Stimulated activated naive CD4-positive, alpha-beta T cell treated with Interleukin-2 at 50 U/mL for 16 hours (primary cell): ENCODE measurements at regions not wholly inside any gene's neighbourhood (a gene's known extent, or its start where the extent isn't known, plus 50 kb on each side); places are given as distances from the start of the nearest gene placed in this dataset.

Experiments
- DNase-seq: peaks from one replicate; lab custom pipeline; 2025; lab: John Stamatoyannopoulos, UW

DNA sequence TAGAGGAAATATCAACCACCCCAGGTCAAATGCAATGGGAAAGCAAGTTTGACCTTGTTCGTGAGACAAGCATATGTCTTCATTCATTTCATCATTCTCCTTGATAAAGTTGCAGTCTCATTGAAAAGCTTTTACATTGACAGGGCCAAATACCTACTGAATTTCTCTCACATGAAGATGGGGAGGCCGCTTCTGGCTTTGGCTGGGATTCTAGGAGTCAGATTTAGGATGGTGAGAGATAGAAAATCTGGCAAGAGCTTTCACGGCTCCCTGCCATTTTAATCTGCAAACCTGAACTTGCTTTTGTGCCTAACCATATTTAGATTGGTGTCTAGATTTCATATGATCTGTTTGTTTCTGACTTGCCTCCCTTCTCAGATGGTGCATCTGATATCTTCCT is 88.0 kb downstream of the TMEM100 start:
- no peak for DNase-seq

DNA sequence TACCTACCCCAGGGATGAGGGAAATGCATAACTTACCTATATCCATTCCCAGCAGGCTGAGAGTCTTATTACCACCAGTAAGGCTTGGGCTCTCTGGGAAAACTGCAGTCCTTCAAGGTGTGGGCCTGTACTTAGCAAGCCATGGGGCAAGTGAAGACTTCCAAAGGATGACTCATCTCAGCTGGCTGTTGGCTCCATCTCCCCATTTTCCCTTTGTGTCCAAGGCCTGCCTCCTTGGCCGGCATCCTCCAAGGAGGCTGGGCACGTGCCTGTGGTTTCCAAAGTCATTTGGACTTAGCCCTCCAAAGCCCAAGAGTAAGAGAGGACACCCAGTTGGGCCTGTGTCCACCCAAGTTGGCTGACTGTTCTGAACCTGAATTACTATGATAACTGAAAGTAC is 89.8 kb downstream of the TMEM100 start:
- no peak for DNase-seq

DNA sequence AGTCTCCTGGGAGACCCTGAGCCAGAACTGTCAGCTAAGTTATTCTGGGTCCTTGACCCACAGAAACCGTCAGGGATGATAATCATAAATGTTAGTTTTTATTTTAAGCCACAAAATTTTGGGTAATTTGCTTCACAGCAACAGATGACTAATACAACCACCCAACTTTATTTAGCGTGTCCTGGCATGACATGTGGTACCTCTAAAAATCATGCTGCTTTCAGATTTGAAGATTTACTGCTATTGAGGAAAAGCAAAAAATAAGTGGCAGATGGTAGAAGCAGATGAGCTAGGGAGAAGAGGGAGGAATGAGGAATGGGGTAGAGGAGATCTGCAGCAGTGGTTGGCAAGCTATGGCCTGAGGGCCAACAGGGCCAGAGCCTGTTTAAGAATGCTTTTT is 90.4 kb downstream of the TMEM100 start:
- no peak for DNase-seq

DNA sequence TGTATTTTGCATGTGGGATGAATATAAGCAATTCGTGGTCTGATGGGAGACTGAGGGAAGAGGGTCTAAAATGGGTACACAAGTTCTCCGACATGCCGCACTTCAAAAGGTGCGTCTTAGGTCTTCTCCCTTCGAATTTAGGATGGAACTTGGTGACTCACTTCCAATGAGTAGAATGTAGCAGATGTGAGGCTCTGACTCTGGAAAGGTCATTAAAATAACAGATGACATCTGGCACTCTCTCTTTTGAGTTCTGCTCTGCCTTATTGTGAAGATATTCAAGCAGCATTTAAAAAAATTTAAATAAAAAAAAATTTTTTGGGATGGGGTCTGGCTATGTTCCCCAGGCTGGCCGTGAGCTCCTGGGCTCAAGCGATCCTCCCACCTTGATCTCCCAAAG is 92.7 kb downstream of the TMEM100 start:
- no peak for DNase-seq

DNA sequence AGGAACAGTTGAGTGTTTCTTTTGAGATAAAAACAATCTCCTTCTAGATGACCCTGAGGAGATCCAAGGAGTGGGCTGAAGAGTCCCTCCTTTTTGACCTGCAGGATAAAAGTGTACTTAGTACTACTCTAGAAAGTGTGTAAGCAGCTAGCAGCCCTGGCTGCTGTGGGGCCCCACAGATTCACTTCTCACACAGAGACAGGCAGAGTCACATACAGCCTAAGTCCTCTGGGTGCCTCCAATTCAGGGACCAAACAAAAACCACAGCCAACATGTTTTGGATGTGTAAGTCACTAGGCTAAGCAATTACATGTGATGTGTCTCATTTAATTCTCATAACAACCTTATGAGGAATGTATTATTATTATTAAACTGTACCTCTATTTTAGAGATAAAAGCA is 97.1 kb downstream of the TMEM100 start:
- no peak for DNase-seq

DNA sequence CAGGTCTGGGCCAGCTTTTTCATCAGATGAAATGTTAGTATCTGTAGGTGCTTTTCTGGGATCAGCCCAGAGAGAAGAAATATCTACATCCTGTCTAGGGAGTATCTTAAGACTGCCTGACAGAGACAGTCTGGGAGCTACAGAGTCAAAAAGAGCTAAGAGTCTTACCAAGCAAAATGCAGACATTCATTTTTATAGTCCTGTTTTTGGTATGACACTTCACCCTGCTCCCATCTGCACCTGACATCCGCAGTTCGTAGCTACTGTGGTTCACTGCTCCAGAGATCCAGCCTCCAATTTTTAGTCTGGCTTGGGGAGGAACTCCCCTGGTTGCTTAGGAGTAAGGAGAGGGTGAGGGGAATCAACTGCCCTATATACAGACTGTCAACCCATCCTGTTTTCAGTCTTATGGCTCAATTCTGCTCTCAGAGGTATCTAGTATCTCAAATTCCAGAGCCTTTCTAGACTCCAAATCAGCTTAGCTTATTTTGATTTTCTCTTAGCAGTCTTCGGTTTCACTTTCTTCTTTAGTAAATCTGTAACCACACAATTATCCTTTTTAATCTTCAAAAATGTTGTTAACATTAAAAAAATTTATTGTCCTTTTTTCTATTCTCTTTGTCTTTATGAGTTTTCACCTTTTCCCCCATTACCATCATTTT is 97.8 kb downstream of the TMEM100 start:
- DNase-seq = no peak

DNA sequence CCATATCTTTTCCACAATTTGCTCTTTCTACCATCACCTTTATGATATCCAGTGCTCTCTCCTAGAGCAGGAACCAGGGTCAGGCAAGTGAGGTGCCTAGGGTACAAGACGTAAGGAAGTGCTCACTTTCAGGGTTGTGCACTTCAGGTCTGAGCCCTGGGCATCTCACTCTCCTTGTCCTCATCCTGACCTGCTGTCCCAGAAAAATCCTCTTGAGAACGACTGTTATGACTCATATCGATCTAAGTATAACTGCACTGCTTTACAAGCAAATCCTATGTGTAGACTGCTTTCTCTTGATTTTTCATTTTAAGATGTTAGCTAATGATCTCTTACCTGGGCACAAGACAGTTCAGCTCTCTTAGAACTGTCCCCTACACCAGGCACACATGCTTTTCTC is 100.1 kb downstream of the TMEM100 start:
- DNase-seq = no peak

DNA sequence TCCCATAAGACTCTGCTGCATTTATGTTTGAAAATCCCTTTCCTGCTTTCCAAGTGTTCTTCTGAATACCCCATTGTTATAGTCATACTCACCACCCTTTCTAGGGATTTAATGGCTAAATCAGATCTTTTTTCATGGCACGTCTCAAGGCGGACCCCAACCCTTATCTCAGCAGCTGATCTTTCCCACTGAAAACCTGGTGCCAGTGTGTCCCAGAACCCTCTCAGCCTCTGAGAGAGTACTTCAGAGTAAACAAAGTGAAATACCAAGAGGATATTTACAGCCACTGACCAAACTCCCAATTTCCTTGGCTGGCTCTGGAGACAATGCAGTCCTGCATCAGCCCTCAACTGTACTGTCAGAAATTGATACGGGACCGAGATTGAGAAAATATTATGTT is 101.7 kb downstream of the TMEM100 start:
- no peak for DNase-seq

DNA sequence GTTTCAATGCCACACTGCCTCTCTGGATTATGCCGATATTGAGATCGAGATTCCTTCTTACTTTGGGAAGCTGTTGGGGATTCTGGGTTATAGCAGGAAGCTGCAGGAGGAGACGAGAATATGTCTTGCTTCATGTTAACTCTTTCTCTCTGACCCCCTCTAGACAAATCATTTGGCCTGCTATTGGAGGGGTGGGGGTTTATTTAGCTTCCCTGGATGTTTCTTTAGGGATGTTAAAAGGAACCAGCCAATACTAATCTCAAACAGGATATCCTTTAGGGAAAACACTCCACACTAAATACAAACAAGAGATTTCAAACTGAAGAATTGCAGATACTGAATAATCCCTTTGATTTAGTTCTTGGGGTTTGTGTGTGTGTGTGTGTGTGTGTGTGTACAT is 102.6 kb downstream of the TMEM100 start:
- DNase-seq = no peak

DNA sequence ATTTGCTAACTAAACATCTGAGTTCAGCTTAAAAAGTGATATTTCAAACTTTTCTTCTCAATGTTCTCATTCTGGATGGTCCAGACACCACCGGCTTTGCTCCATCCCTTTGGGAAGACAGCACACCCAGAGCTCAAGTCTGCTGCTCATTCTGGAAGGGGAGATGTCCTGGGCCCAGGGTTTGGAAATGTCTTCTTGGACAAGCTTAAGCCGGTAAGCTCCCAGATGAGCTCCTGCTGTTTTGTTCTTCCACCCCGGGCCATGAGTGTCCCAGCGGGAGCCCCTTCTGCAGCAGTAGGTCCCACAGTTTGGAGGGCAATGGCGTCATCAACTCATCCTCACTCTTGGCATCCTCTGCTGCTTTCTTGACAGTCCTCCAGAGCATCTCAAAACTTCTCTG is 105.2 kb downstream of the TMEM100 start:
- DNase-seq = no peak

DNA sequence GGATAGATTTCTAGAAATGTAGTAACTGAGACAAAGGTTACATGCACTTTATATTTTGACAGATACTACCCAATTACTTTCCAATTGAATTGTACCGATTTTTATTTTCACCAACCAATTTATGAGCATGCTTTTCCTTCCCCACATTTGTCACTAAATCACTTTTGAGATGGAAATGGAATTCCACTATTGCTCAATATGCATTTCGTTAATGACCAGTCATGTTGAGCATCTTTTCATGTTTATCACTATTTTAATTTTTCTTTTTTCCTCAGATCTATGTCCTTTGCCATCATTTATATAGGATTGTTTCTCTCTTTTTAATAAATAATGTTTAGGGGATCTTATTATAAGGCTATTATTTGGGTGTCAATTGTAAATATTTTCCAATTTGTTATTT is 102.8 kb upstream of the SMIM36 start:
- DNase-seq = no peak

DNA sequence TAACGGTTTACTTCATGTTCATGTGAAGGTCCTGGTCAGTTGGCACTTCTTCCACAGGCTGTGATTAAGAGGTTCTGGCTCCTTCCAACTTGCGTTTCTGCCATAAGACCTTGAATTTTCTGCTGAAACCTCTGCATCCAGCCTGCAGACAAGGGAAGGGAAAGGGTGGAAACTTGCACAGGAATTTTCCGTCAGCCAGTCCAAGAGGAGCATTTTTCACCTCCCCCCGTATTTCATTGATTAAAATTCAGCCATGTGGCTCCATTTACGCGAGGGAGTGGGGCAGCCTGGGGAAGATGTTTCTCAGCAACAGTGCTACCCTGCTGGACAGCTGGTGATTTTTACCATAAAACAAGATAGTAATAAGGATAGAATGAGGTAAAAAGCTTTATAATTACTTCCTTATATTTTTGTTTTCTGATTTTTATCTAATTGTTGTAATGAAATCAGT is 101.5 kb upstream of the SMIM36 start:
- DNase-seq = no peak

DNA sequence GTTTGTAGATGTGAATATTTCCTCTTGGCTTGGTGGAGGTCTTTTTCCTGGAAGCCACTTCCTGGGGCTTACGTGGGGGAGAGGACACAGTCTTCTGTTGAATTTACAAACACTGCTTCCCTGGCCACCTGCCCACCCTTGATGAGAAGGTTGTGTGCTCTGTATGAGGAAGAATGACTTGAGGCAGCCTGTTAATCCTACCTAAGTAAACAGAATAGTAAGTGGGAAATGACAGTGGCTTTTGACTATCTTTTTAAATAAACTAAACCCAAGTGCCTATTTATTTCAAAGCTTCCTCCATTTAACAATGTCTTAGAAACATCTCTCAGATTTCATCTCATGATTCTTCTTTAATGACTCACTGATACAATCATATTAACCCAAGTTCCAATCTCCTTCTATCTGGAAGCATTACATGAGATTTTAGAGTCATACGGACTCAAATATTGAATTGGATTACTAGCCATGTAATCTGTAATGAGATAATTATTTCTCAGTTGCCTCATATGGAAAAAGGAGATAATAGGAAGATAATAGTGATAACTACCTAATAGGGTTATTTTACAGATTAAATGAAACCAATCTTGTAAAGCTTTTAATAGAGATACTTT is 96.6 kb upstream of the SMIM36 start:
- no peak for DNase-seq

DNA sequence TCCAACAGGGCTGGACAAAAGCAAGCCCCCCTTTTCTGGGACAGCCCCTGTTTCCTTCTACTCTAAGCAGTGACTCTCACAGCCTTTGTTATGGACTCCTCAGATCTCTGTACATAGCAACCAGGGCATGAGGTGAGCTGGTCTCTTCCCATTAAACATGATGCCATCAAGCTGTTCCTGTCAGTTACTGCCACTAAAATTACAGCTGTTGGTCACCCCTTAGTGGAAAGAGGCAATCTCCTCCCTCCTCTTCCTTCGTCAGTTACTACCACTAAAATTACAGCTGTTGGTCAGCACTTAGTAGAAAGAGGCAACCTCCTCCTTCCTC is 95.2 kb upstream of the SMIM36 start:
- no peak for DNase-seq

DNA sequence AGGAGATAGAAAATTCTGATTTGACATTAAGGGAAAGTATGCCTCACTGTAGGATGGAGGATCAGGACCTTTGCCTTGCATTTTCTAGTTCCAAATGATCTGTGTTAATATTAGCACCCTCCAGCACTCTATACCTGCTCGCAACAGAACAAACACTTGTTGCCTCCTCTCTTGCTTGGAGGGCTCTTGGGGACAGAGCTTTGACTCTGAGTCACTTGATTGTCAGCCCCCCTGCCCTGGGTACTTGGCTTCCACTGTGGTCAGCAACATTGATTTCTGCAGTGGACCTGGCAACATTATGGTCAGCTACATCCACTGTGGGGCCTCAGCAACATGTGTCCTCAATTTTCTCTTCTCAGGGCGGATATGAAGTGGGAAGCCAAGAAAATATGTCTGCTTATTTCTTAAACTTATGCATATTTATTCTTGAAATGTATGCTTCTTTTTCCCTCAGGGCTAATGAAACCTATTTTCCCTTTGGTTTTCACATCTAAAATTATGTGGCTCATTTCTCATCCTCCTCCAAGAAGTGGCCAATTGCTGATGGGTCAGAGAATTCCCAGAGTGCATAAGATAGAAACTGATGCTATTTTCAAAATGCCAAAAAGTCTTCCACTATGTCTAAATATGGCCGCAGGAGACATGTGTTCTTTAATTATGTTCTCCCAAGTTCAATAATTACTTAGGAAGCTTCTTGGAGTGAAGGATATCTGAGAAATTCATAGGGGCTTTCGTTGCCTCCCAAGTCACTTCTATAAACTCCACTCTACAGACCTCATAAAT is 94.6 kb upstream of the SMIM36 start:
- DNase-seq = no peak

DNA sequence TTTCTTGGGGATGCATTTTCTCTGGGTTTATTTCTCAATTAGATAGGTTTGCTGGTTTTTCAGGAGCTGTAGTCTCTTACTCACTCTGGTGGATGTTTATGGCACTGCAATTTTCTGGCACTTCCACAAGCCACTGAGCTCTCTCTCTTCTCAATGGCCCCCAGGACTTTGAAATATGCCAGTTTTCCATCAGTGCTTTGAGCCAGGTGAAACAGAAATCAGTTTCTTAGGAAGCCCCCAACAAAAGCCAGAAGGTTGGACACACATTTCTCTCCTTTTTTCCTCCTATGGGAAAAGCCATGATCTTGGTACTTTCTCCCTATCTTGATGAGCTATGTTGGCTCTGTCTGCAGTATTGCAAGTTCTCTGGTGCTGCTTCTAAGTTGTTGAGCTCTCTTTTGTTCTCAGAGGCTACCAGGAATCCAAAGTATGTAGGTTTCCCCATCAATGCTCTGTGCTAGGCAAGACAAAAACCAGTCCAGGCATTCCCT is 90.7 kb upstream of the SMIM36 start:
- DNase-seq = no peak

DNA sequence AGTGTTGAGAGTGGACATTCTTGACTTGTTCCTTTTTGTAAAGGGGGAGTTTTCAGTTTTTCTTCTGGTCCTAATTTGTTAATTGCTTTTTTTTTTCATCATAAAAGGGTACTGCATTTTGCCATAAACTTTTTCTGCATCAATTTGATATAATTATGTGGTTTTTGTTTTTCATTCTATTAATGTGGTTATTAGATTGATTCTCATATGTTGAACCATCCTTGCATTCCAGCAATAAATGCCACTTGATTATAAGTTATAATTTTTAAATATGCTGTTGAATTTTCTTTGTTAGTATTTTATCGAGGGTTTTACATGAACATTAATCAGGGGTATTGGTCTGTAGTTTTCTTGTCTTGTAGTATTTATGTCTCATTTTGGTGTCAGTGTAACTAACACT is 87.2 kb upstream of the SMIM36 start:
- DNase-seq = no peak

DNA sequence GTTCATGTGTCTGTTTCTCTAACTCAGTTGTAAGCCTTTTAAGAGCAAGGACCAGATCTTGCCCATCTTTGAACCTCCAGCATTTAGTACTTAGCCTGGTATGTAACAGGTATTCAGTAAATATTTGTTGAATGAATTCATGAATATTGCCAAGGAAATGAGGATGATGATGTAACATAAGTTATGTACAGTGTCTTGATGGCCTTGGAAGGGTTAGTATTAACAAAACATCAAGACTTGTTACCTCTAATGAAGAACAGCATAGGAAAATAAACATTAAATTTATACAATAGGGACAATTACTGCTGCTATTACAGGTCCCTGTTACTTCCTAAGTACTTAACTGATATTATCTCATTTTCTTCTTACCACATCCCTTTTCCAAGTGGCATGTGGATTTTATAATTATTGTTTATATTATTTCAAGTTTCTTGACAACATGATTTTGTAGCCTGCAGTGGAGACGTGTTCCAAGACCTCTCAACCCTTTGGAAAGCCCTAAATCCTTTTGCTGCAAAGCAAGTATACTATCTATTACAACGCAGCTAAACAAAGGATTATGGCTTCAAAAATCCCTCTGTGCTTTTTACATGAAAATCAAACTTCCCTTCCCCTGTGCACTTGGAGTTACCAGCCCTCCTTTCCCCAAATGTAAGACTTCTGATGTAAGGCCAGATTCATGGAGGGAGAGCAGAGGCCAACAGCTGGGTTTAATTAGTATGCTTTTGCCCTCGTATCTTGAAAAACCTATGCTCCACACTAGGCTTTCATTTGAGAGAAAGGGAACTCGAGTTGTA is 77.4 kb upstream of the SMIM36 start:
- DNase-seq = no peak

DNA sequence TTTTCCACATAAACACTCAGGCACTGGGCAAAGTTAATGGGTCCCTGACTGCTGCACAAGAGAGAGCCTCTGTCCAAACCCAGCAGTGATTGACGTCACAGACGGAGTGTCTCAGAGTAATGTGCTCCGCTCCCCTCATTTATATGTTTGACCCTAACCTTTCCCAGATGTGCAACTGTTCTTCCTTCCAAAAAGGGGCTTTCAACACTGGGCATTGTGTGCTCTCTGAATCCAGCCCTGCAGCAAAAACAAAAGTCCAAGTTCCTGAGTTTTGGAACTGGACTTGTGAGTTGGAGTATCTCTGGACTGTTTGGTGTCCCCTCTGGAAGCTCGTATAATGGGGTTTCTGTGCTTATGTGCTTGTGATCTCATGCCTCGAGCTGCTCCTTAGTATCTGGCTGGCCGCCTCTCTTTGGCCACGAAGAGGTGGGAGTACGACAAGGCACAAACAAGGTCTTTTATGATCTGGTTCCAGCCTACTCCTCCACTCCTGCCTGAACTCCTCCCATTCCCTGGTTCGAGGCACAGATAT is 76.4 kb upstream of the SMIM36 start:
- no peak for DNase-seq

DNA sequence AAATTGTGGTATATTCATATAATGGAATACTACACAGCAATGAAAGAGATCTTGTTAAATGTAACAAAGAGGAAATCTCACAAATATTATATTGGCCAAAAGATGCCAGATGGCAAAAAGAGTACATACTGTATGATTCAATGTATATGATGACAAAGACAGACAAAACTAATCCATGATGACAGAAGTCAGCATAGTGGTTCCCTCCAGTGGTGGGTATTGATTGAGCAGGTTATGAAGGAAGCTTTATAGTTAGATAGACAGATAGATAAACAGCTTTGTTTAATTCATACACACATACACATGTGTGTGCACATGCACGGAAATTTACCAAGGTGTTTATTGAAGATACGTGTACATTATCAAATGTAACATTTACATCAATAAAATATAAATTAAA is 74.4 kb upstream of the SMIM36 start:
- DNase-seq = no peak

DNA sequence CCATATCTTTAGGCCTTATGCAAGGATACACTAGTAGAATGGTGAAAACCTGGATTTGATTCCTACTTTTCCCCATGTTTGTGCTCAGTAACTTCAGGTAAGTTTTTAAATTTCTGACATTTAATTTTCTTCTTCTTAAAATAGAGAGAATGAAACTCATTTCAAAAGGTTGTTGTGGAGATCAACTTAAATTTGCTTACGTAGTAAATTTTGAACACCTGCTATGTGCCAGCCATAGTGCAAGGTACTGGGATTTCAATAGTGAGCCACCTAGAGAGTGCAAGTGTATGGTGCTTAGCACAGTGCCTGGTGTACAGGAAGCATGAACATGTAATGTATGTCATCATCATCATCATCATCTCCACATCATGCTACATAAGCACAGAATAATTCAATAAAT is 73.6 kb upstream of the SMIM36 start:
- DNase-seq = no peak

DNA sequence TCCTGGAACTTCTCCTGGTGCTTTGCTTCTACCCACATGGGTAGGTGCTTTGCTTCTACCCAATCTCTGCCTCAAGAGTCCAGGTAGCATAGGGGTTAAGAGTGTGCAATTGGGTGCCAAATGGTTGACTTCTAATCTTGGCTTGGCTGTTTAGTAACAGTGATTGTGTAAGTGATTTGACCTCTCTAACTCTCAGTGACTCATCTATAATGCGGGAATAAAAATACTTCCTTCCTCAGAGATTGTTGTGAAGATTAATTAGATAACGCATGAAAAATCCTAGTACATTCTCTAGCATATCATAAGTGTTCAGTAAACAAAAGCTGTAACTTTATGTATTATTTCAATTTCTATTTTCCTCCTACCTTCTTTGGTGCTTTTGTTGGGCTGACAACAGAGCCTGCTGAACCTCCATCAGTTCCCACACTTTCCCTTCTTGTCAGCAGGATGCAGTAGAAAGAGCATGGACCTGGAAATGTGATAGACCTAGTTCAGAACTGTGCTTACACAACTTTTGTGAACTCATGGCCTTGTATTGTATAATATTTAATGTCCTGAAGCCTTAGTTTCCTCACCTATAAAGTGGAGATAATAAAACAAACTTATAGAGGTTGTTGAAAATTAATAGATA is 72.9 kb upstream of the SMIM36 start:
- no peak for DNase-seq
